OCI-LY3 (cell line): ENCODE measurements at regions not wholly inside any gene's neighbourhood (a gene's known extent, or its start where the extent isn't known, plus 50 kb on each side); places are given as distances from the start of the nearest gene placed in this dataset.

Experiments used
- CTCF ChIP-seq: fragments of 200-600, 300-600 bp; sonication (generic); IDR thresholded peaks from 2 replicates; pipeline ENCODE4 v1.5.1; 2014; ENCODE audit warnings: antibody characterized with exemption, low read length, low read depth
- EZH2phosphoT487 ChIP-seq: fragments of 200-600 bp; shearing (Covaris generic); IDR thresholded peaks from 2 replicates; pipeline ENCODE4 v1.6.1; 2018; ENCODE audit warnings: antibody characterized with exemption, mixed run types, low read depth

DNA sequence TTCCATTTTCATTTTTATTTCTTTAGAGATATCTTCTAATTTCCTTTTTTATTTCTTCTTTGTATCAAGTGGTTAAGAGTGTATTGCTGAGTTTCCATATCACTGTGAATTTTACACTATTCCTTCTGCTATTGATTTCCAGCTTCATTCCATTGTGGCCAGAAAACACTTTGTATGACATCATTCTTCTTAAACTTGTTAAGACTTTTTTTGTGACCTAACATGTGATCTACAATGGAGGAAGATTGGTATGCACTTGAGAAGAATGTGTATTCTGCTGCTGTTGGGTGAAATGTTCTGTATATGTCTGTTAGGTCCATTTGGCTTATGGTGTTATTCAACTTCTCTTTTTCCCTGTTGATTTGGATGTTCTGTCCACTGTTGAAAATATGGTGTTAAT lies 274.2 kb upstream of the PUM3 start:
- TF ChIP-seq CTCF (no peak), EZH2phosphoT487 (no peak)
